Prostate gland (tissue), 2 donors: ENCODE measurements at regions not wholly inside any gene's neighbourhood (a gene's known extent, or its start where the extent isn't known, plus 50 kb on each side); places are given as distances from the start of the nearest gene placed in this dataset.

ENCODE experiments used
- DNase-seq: peaks from one replicate; pipeline ENCODE4 v3.0.0-alpha.2; 2019; ENCODE audit warnings: low spot score
- H3K27ac ChIP-seq, 2 donors: fragments of 200-600 bp; sonication (generic); 2 replicates each; pipeline ENCODE4 v1.5.1; 2017 to 2019
- H3K27me3 ChIP-seq: fragments of 200-600 bp; sonication (generic); replicated peaks from 2 replicates; pipeline ENCODE4 v1.5.1; 2019; ENCODE audit not compliant: insufficient read depth
- H3K36me3 ChIP-seq, 2 donors: fragments of 200-600 bp; sonication (generic); 1 replicate in 1 of 2; 2 replicates in 1 of 2; pipeline versions ENCODE4 v1.5.1 to v1.8.1; 2017 to 2019
- H3K4me1 ChIP-seq: fragments of 200-600 bp; sonication (generic); replicated peaks from 2 replicates; pipeline ENCODE4 v1.5.1; 2019
- H3K4me3 ChIP-seq, 2 donors: fragments of 200-600 bp; sonication (generic); 2 replicates each; pipeline ENCODE4 v1.5.1; 2017 to 2019
- H3K9me3 ChIP-seq: fragments of 200-600 bp; sonication (generic); 2 replicates; pipeline ENCODE4 v1.5.1; 2017
- POLR2A ChIP-seq: fragments of 450-650 bp; IDR thresholded peaks from one replicate; pipeline ENCODE4 v1.6.1; 2016; ENCODE audit warnings: antibody characterized with exemption, mild to moderate bottlenecking
- POLR2AphosphoS5 ChIP-seq: sonication (generic); formaldehyde crosslinking; IDR thresholded peaks from one replicate; pipeline ENCODE4 v1.6.1; 2017; ENCODE audit warnings: antibody characterized with exemption
- WGBS: methylation state at CpG from one replicate; pipeline ENCODE4 v1.1.5; 2018; 5-methylcytosine and 5-hydroxymethylcytosine counted together
- intact Hi-C: fragments of 100-400 bp; cut with DNase I; formaldehyde crosslinking; loops from one replicate; pipeline ENCODE4 v1.14.2; 2022
- TF ChIP-seq, protein P1 (sequence below), 4 experiments: fragments of 200-600 bp in 2 of 4; fragments of 450-650 bp in 2 of 4; sonication (generic) in 2 of 4; IDR thresholded peaks; 1 replicate in 3 of 4; 2 replicates in 1 of 4; pipeline ENCODE4 v1.5.1; 2016 to 2019; ENCODE audit warnings: antibody characterized with exemption in 4 of 4, mild to moderate bottlenecking in 2 of 4, moderate library complexity in 2 of 4

GRCh38 chr2:13103151-13103550 lies 386.4 kb downstream of the TRIB2 start:
- no peak for TF ChIP-seq POLR2A
- no peak for TF ChIP-seq POLR2AphosphoS5
- TF ChIP-seq, protein P1, sequence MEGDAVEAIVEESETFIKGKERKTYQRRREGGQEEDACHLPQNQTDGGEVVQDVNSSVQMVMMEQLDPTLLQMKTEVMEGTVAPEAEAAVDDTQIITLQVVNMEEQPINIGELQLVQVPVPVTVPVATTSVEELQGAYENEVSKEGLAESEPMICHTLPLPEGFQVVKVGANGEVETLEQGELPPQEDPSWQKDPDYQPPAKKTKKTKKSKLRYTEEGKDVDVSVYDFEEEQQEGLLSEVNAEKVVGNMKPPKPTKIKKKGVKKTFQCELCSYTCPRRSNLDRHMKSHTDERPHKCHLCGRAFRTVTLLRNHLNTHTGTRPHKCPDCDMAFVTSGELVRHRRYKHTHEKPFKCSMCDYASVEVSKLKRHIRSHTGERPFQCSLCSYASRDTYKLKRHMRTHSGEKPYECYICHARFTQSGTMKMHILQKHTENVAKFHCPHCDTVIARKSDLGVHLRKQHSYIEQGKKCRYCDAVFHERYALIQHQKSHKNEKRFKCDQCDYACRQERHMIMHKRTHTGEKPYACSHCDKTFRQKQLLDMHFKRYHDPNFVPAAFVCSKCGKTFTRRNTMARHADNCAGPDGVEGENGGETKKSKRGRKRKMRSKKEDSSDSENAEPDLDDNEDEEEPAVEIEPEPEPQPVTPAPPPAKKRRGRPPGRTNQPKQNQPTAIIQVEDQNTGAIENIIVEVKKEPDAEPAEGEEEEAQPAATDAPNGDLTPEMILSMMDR (IDR thresholded peaks at IDR 0.05): no peak
- intact Hi-C loops: no loop called here
- Histone ChIP-seq H3K27me3 (peaks cover 2% of the 10 kb centered on the region), H3K4me1 (no peaks in the 10 kb centered on the region), H3K27ac (no peak overlapping the region), H3K36me3 (no peaks in the 10 kb centered on the region), H3K4me3 (no peak overlapping the region), H3K9me3 (no peaks in the 10 kb centered on the region)
- 65% methylated on average over 1 of the region's 1 CpG for WGBS
- DNase-seq: no peak

- intact Hi-C loops: no loop called here
- WGBS: 47% methylated on average over 5 of the region's 5 CpGs
- H3K36me3 ChIP-seq: no peaks in the 10 kb centered on the region
Observed at GRCh38 chr2:13103778-13104493, 387.2 kb downstream of the TRIB2 start.

DNA sequence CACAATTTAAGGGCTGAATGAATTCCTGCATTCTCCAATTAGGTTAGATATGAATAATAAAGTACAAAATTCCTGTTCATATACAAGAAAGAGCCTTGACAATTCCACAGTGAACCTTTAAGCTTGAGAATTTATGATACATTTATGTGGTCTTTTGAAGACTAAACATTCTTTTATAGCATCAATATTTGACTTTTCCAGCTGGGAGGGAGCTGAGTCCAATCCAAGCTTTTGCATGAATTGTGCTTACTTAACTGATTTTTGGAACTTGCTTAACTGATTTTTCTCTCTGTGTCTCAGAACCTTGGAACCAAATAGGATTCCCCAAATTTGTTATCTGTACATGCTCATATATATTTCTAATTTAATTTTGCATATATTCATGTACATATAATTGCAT lies 388.0 kb downstream of the TRIB2 start:
- H3K4me1 ChIP-seq: no peaks in the 10 kb centered on the region
- no peak overlapping the region for H3K4me3 ChIP-seq
- H3K9me3 ChIP-seq: no peaks in the 10 kb centered on the region
- H3K36me3 ChIP-seq: no peaks in the 10 kb centered on the region
- no peak for TF ChIP-seq POLR2AphosphoS5
- no peak for TF ChIP-seq POLR2A
- TF ChIP-seq, protein P1 (IDR thresholded peaks at IDR 0.05): no peak
- no peaks in the 10 kb centered on the region for H3K27me3 ChIP-seq
- intact Hi-C loops: no loop called here
- DNase-seq: no peak
- H3K27ac ChIP-seq: no peak overlapping the region

More at GRCh38 chr2:13103778-13104493, 387.2 kb downstream of the TRIB2 start:
- Histone ChIP-seq H3K4me1 (no peaks in the 10 kb centered on the region), H3K9me3 (no peaks in the 10 kb centered on the region), H3K27ac (no peak overlapping the region), H3K4me3 (no peak overlapping the region), H3K27me3 (no peaks in the 10 kb centered on the region)
- TF ChIP-seq, protein P1 (IDR thresholded peaks at IDR 0.05): no peak
- TF ChIP-seq POLR2AphosphoS5: no peak
- TF ChIP-seq POLR2A: no peak
- no peak for DNase-seq

GRCh38 chr2:13106302-13106701 lies 389.6 kb downstream of the TRIB2 start:
- Histone ChIP-seq H3K4me1 (no peaks in the 10 kb centered on the region), H3K9me3 (no peaks in the 10 kb centered on the region), H3K36me3 (no peaks in the 10 kb centered on the region), H3K27ac (no peak overlapping the region), H3K27me3 (no peaks in the 10 kb centered on the region), H3K4me3 (no peak overlapping the region)
- no peak for DNase-seq
- TF ChIP-seq POLR2A: no peak
- TF ChIP-seq, protein P1 (IDR thresholded peaks at IDR 0.05): no peak
- TF ChIP-seq POLR2AphosphoS5: no peak
- intact Hi-C loops: no loop called here
- 87% methylated on average over 3 of the region's 3 CpGs for WGBS

GRCh38 chr2:13109516-13109915 lies 392.8 kb downstream of the TRIB2 start:
- no peak overlapping the region for H3K4me3 ChIP-seq
- TF ChIP-seq POLR2AphosphoS5 (no peak), POLR2A (no peak)
- TF ChIP-seq, protein P1 (IDR thresholded peaks at IDR 0.05): no peak
- 52% methylated on average over 3 of the region's 3 CpGs for WGBS
- H3K36me3 ChIP-seq: no peaks in the 10 kb centered on the region
- H3K4me1 ChIP-seq: no peaks in the 10 kb centered on the region
- DNase-seq: no peak
- no peaks in the 10 kb centered on the region for H3K9me3 ChIP-seq
- no peaks in the 10 kb centered on the region for H3K27me3 ChIP-seq
- intact Hi-C loops: no loop called here
- no peak overlapping the region for H3K27ac ChIP-seq
